HFF-Myc (cell line): ENCODE measurements at regions not wholly inside any gene's neighbourhood (a gene's known extent, or its start where the extent isn't known, plus 50 kb on each side); places are given as distances from the start of the nearest gene placed in this dataset.

Experiments
- DNase-seq: peaks from one replicate; pipeline ENCODE4 v3.0.0-alpha.2; 2011; ENCODE audit warnings: low read depth; ENCODE audit errors: extremely low read depth
- H3K4me3 ChIP-seq: replicated peaks from 2 replicates; pipeline ENCODE4 v1.5.1; 2011; ENCODE audit warnings: low read depth, mild to moderate bottlenecking, control low read depth, low read length
- CTCF ChIP-seq: IDR thresholded peaks from 2 replicates; pipeline ENCODE4 v1.5.1; 2012; ENCODE audit warnings: mild to moderate bottlenecking, low read depth, low read length, control low read depth; ENCODE audit errors: missing control alignments

DNA sequence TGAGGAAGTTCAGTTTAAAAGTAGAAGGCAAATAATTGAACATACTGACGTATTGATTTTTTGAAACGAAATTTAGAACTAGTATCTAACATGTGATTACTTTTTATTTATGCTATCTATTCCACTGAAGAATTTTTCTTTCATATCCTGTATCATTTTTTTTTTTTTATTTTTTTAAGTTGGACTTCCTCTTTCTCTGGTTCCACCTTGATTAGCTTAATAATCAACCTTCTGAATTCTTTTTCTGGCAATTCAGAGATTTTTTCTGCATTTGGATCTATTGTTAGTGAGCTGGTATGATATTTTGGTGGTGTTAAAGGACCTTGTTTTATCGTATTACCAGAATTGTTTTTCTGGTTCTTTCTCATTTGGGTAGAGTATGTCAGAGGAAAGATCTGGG lies 411.2 kb downstream of the SOX11 start:
- TF ChIP-seq CTCF = no peak
- DNase-seq = no peak

DNA sequence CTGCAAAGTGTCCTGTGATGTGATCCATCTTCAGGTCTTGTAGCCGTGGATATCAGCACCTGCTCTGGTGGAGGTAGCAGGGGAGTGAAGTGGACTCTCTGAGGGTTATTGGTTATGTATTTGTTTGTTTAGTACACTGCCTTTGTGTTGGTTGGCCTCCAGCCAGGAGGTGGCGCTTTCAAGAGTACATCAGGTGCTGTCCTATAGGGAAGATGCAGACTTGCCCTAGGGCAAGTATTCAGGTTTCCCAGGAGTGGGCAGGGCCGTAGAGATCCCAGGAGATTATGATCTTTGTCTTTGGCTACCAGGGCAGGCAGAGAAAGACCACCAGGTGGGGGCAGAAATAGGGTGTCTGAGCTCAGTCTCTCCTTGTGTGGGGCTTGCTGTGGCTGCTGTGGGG lies 411.8 kb downstream of the SOX11 start:
- H3K4me3 ChIP-seq = no peak overlapping the region
- no peak for TF ChIP-seq CTCF
- no peak for DNase-seq

More for the DNA sequence above, 411.2 kb downstream of the SOX11 start:
- H3K4me3 ChIP-seq = no peak overlapping the region

DNA sequence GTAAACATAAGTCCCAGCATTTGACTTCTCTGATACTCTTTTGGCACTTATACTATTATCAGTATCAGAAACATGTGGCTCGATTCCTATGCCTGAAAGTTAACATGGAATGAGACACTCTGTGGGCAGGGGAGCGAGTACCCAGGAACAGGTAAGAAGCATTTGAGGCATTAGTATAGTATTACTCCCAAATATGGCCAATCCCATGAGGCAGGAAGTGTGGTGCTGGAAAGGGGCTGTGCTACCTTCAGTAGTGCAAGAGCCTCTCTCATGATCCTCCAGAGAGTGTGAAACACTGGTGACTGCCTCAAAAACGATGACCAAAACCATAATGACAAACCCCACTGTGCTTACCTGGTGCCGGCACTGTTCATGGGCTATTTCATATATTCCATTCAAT lies 415.1 kb downstream of the SOX11 start:
- DNase-seq = no peak
- no peak overlapping the region for H3K4me3 ChIP-seq
- no peak for TF ChIP-seq CTCF

GRCh38 chr2:6109831-6110230 lies 417.6 kb downstream of the SOX11 start:
- no peak for DNase-seq
- H3K4me3 ChIP-seq = no peak overlapping the region
- TF ChIP-seq CTCF = no peak

DNA sequence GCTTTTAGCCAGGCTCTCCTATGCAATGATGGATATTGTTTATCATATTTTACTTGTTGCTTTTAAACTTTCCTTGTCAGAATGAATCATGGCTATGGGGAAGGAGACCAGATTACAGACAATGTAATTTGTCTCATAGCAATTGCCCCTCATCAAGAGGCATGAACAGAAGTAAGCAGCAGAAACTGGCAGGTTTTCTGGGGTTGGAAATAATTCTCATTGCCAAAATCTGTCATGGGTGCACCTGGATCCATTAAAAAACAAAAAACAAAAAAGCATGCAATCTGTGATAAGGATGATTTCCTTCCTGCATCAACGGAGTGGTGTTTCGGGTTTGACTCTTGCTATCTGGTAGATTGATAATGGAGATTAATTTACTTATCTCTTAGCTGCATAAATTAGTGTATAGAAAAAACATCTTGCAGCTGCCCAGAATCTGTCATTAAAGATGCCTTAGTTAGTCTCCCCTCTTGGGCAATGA lies 419.6 kb downstream of the SOX11 start:
- no peak for DNase-seq
- no peak overlapping the region for H3K4me3 ChIP-seq
- TF ChIP-seq CTCF = no peak

DNA sequence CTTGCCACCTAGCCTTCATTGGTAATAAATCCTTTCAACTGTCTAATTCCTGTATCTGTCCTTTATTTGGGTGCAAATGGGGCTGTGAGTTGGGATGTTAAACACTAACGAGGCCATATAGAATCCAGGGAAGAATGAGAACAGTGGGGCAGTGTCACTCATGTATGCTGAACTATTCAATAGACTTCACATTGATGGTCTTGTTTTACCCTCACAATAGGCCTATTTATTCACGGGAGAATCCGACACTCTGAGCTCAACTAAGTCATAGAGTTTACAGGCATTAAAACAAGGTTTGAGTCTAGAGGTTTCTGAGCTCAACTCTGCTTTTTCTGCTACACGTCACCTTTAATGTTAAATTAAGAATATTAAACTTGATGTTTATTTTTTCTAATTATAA lies 421.6 kb downstream of the SOX11 start:
- H3K4me3 ChIP-seq = no peak overlapping the region
- no peak for TF ChIP-seq CTCF

GRCh38 chr2:6127718-6128117 lies 435.5 kb downstream of the SOX11 start:
- no peak for DNase-seq
- no peak overlapping the region for H3K4me3 ChIP-seq
- no peak for TF ChIP-seq CTCF

More for the DNA sequence above, 421.6 kb downstream of the SOX11 start:
- no peak for DNase-seq
